OCI-LY3 (cell line): ENCODE measurements at regions not wholly inside any gene's neighbourhood (a gene's known extent, or its start where the extent isn't known, plus 50 kb on each side); places are given as distances from the start of the nearest gene placed in this dataset.
"Not testable (repeated sequence)": the region's sequence is repeated elsewhere in the genome, so short reads cannot be mapped to it uniquely, and the experiment has no call there.

Source experiments
- H2AFZ ChIP-seq: fragments of 200-600, 300-600 bp; shearing (Covaris generic); 2 replicates; pipeline ENCODE4 v1.6.0; 2014; ENCODE audit warnings: antibody characterized with exemption, low read depth, low read length
- H3K27ac ChIP-seq: fragments of 200-600, 300-600 bp; sonication (generic); 2 replicates; pipeline ENCODE4 v1.5.1; 2014; ENCODE audit warnings: mild to moderate bottlenecking, low read length, moderate library complexity, mixed read lengths
- H3K27me3 ChIP-seq: fragments of 200-600, 300-600 bp; sonication (generic); 2 replicates; pipeline ENCODE4 v1.6.1; 2014; ENCODE audit warnings: low read depth, low read length, mixed read lengths
- H3K36me3 ChIP-seq: fragments of 200-600, 300-600 bp; sonication (generic); replicated peaks from 2 replicates; pipeline ENCODE3; 2014; ENCODE audit warnings: low read depth, low read length, mixed read lengths
- H3K4me1 ChIP-seq: fragments of 300-600, 200-600 bp; sonication (generic); 2 replicates; pipeline ENCODE4 v1.6.1; 2014; ENCODE audit warnings: low read length, mixed read lengths
- H3K4me2 ChIP-seq: fragments of 200-600, 300-600 bp; sonication (generic); 2 replicates; pipeline ENCODE4 v1.6.1; 2014; ENCODE audit warnings: low read length, mixed read lengths
- H3K4me3 ChIP-seq: fragments of 300-600, 200-600 bp; sonication (generic); 2 replicates; pipeline ENCODE4 v1.5.1; 2014; ENCODE audit warnings: antibody characterized with exemption, mild to moderate bottlenecking, low read length, moderate library complexity
- H3K79me2 ChIP-seq: fragments of 300-600, 200-600 bp; shearing (Covaris generic); 2 replicates; pipeline ENCODE4 v1.6.1; 2014; ENCODE audit warnings: mild to moderate bottlenecking, low read length, mixed read lengths
- H3K9ac ChIP-seq: fragments of 300-600, 200-600 bp; shearing (Covaris generic); 2 replicates; pipeline ENCODE4 v1.6.0; 2014; ENCODE audit warnings: mild to moderate bottlenecking, low read length, moderate library complexity
- H3K9me3 ChIP-seq: fragments of 200-600, 300-600 bp; shearing (Covaris generic); 2 replicates; pipeline ENCODE4 v1.6.1; 2014; ENCODE audit warnings: low read length, mixed read lengths; ENCODE audit not compliant: insufficient read depth
- H4K20me1 ChIP-seq: fragments of 200-600, 300-600 bp; sonication (generic); 2 replicates; pipeline ENCODE4 v1.6.1; 2016; ENCODE audit warnings: low read length, mixed read lengths; ENCODE audit not compliant: insufficient read depth
- EZH2phosphoT487 ChIP-seq: fragments of 200-600 bp; shearing (Covaris generic); IDR thresholded peaks from 2 replicates; pipeline ENCODE4 v1.6.1; 2018; ENCODE audit warnings: antibody characterized with exemption, mixed run types, low read depth
- TF ChIP-seq, protein P1 (sequence below): fragments of 200-600, 300-600 bp; sonication (generic); IDR thresholded peaks from 2 replicates; pipeline ENCODE4 v1.5.1; 2014; ENCODE audit warnings: antibody characterized with exemption, low read length, low read depth

- Histone ChIP-seq H3K79me2 (no peaks in the 10 kb centered on the region), H3K4me1 (no peaks in the 10 kb centered on the region), H3K27ac (no peak overlapping the region), H3K9ac (no peak overlapping the region), H3K4me3 (no peak overlapping the region), H3K36me3 (no peaks in the 10 kb centered on the region), H3K9me3 (no peaks in the 10 kb centered on the region), H3K4me2 (no peak overlapping the region), H2AFZ (no peak overlapping the region), H3K27me3 (peaks cover 8% of the 10 kb centered on the region; the same call in 1 of the 2 replicates), H4K20me1 (no peaks in the 10 kb centered on the region)
- no peak for TF ChIP-seq EZH2phosphoT487
- TF ChIP-seq, protein P1, sequence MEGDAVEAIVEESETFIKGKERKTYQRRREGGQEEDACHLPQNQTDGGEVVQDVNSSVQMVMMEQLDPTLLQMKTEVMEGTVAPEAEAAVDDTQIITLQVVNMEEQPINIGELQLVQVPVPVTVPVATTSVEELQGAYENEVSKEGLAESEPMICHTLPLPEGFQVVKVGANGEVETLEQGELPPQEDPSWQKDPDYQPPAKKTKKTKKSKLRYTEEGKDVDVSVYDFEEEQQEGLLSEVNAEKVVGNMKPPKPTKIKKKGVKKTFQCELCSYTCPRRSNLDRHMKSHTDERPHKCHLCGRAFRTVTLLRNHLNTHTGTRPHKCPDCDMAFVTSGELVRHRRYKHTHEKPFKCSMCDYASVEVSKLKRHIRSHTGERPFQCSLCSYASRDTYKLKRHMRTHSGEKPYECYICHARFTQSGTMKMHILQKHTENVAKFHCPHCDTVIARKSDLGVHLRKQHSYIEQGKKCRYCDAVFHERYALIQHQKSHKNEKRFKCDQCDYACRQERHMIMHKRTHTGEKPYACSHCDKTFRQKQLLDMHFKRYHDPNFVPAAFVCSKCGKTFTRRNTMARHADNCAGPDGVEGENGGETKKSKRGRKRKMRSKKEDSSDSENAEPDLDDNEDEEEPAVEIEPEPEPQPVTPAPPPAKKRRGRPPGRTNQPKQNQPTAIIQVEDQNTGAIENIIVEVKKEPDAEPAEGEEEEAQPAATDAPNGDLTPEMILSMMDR = no peak
These were observed 101.8 kb upstream of the EIF5 start for GRCh38 chr14:103232031-103232808.

- Histone ChIP-seq H3K27ac (no peak overlapping the region), H3K4me3 (no peak overlapping the region), H4K20me1 (no peaks in the 10 kb centered on the region), H3K79me2 (no peaks in the 10 kb centered on the region), H3K4me1 (no peaks in the 10 kb centered on the region), H3K9ac (no peak overlapping the region), H3K4me2 (no peak overlapping the region), H2AFZ (no peak overlapping the region), H3K36me3 (no peaks in the 10 kb centered on the region), H3K27me3 (peaks cover 12% of the 10 kb centered on the region; the same call in 1 of the 2 replicates), H3K9me3 (no peaks in the 10 kb centered on the region)
- TF ChIP-seq EZH2phosphoT487 = no peak
- TF ChIP-seq, protein P1 = no peak
These were observed 101.2 kb upstream of the EIF5 start for GRCh38 chr14:103232831-103233319.

DNA sequence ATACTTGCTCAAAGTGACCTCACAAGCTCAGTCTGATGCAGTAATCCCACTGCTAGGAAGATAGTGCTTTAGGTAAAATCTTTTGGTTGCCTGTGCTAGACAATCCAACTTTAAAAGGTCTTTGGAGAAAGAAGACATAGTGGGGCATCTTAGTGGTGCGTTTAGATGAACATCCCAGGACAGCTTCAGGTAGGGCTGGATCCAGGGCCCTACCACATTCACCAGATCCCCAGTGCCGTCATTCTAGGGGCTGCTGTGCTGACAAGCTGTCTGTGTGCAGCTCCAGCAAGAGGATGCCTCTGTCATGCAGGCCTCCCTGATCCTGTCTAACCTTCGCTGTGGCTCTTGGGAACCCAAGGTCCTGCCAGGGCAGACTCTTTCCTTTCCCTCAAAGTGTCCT, 100.7 kb upstream of the EIF5 start:
- Histone ChIP-seq H4K20me1 (no peaks in the 10 kb centered on the region), H3K27me3 (peaks cover 12% of the 10 kb centered on the region; the same call in 1 of the 2 replicates), H3K4me2 (no peak overlapping the region), H3K27ac (no peak overlapping the region), H3K9me3 (0 out of 2 replicates have a peak, but pooled peaks cover 3% of the 10 kb centered on the region), H3K36me3 (no peaks in the 10 kb centered on the region), H3K79me2 (no peaks in the 10 kb centered on the region), H3K4me3 (no peak overlapping the region), H2AFZ (no peak overlapping the region), H3K4me1 (no peaks in the 10 kb centered on the region), H3K9ac (no peak overlapping the region)
- no peak for TF ChIP-seq EZH2phosphoT487
- TF ChIP-seq, protein P1 = no peak

DNA sequence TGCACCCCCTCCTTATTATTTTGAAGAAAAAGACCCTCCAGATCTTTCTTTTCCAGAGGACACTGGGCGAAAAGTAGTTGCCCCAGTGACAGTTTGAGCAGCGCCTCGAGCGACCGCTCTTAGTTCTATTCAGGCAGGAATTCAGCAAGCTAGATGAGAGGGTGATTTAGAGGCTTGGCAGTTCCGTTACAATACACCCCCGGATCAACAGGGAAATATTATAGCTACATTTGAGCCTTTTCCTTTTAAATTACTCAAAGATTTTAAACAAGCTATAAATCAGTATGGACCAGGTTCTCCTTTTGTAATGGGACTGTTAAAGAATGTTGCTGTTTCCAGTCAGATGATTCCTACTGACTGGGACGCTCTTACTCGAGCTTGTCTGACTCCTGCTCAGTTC, 99.2 kb upstream of the EIF5 start:
- not testable (repeated sequence) for H3K4me2 ChIP-seq, H2AFZ ChIP-seq, H4K20me1 ChIP-seq, H3K27ac ChIP-seq, H3K36me3 ChIP-seq, H3K9ac ChIP-seq, H3K4me3 ChIP-seq, H3K79me2 ChIP-seq, H3K4me1 ChIP-seq, H3K9me3 ChIP-seq
- H3K27me3 ChIP-seq = peaks cover 12% of the 10 kb centered on the region; the same call in 1 of the 2 replicates

GRCh38 chr14:103235506-103235905, 98.5 kb upstream of the EIF5 start:
- H3K27me3 ChIP-seq = peaks cover 12% of the 10 kb centered on the region; the same call in 1 of the 2 replicates
- not testable (repeated sequence) for H3K36me3 ChIP-seq, H3K4me3 ChIP-seq, H3K79me2 ChIP-seq, H3K9ac ChIP-seq, H3K4me1 ChIP-seq, H3K27ac ChIP-seq, H2AFZ ChIP-seq, H3K4me2 ChIP-seq, H4K20me1 ChIP-seq
- H3K9me3 ChIP-seq = peaks cover 14% of the 10 kb centered on the region; the same call in 1 of the 2 replicates
